ENCODE measurements at regions not wholly inside any gene's neighbourhood (a gene's known extent, or its start where the extent isn't known, plus 50 kb on each side); places are given as distances from the start of the nearest gene placed in this dataset.

GRCh38 chr4:83679692-83680091 is 143.8 kb downstream of the GPAT3 start:
- TF ChIP-seq CTCF (IDR thresholded peaks at IDR 0.05 in 4 of 5, conservative IDR thresholded peaks at IDR 0.05 in 1 of 5) (no peak), POLR2A (IDR thresholded peaks at IDR 0.05) (no peak)
